ENCODE measurements at regions not wholly inside any gene's neighbourhood (a gene's known extent, or its start where the extent isn't known, plus 50 kb on each side); places are given as distances from the start of the nearest gene placed in this dataset.

DNA sequence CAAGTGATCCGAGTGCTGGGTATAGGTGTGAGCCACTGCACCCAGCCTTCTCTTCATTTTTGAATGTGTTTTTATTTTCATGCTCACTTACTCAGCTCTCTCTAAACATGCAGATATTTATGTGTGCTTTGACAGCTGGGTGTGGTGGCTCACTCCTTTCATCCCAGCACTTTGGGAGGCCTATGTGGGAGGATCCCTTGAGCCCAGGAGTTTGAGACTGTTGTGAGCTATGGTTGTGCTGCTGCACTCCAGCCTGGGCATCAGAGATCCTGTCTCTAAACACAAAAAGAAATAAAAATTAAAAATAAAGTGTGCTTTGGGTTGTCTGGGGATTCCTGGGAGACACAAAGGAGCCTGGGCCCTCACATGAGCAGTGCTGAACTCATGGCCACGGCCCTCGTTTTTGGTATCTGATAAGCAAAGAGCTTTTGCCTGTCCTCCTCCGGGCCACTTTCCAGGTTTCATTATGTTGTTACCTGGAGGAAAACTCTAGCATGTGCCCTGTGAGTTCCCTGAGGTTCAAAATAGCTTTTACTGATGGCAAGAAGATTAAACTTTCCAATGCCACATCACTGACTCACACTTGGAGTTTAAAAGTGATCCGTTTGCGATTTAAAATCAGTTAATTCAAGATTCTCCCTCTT is 78.5 kb downstream of the CD164 start:
- TF ChIP-seq SIN3A (IDR thresholded peaks at IDR 0.05; ENCODE audit: borderline replicate concordance, insufficient read depth, low read length), result no peak
- no peak for TF ChIP-seq FOXP2 (optimal IDR thresholded peaks at IDR 0.05; ENCODE audit: borderline replicate concordance, extremely low read depth, extremely low read length, insufficient read depth)
- no peak for TF ChIP-seq TAF1 (IDR thresholded peaks at IDR 0.05; ENCODE audit: borderline replicate concordance, insufficient read depth, low read length)
- TF ChIP-seq POLR2AphosphoS5 (IDR thresholded peaks at IDR 0.05; ENCODE audit: low read depth, low read length), result no peak
- TF ChIP-seq, protein P1, sequence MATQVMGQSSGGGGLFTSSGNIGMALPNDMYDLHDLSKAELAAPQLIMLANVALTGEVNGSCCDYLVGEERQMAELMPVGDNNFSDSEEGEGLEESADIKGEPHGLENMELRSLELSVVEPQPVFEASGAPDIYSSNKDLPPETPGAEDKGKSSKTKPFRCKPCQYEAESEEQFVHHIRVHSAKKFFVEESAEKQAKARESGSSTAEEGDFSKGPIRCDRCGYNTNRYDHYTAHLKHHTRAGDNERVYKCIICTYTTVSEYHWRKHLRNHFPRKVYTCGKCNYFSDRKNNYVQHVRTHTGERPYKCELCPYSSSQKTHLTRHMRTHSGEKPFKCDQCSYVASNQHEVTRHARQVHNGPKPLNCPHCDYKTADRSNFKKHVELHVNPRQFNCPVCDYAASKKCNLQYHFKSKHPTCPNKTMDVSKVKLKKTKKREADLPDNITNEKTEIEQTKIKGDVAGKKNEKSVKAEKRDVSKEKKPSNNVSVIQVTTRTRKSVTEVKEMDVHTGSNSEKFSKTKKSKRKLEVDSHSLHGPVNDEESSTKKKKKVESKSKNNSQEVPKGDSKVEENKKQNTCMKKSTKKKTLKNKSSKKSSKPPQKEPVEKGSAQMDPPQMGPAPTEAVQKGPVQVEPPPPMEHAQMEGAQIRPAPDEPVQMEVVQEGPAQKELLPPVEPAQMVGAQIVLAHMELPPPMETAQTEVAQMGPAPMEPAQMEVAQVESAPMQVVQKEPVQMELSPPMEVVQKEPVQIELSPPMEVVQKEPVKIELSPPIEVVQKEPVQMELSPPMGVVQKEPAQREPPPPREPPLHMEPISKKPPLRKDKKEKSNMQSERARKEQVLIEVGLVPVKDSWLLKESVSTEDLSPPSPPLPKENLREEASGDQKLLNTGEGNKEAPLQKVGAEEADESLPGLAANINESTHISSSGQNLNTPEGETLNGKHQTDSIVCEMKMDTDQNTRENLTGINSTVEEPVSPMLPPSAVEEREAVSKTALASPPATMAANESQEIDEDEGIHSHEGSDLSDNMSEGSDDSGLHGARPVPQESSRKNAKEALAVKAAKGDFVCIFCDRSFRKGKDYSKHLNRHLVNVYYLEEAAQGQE (IDR thresholded peaks at IDR 0.05; ENCODE audit: insufficient read depth in 1 of 2, low read depth in 2 of 2, low read length in 2 of 2), result no peak

DNA sequence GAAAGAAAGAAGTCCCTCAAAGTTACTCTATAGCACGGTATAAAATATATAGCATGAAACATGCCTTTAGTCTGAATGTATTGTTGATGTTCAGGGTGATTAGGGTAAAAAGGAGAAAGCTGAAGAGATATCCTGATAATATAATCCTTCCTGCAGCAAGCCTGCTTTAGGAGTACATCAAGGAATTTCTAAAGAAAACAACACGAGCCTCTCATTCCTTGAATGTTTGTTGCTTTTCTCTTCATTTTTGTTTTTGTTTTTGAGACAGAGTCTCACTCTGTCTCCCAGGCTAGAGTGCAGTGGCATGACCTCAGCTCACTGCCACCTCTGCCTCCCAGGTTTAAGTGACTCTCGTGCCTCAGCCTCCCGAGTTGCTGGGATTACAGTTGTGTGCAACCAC is 79.1 kb downstream of the CD164 start:
- TF ChIP-seq, protein P1 (IDR thresholded peaks at IDR 0.05; ENCODE audit: insufficient read depth in 1 of 2, low read depth in 2 of 2, low read length in 2 of 2), result no peak
- TF ChIP-seq FOXP2 (optimal IDR thresholded peaks at IDR 0.05; ENCODE audit: borderline replicate concordance, extremely low read depth, extremely low read length, insufficient read depth) (no peak), SIN3A (IDR thresholded peaks at IDR 0.05; ENCODE audit: borderline replicate concordance, insufficient read depth, low read length) (no peak), POLR2AphosphoS5 (IDR thresholded peaks at IDR 0.05; ENCODE audit: low read depth, low read length) (no peak), TAF1 (IDR thresholded peaks at IDR 0.05; ENCODE audit: borderline replicate concordance, insufficient read depth, low read length) (no peak)

DNA sequence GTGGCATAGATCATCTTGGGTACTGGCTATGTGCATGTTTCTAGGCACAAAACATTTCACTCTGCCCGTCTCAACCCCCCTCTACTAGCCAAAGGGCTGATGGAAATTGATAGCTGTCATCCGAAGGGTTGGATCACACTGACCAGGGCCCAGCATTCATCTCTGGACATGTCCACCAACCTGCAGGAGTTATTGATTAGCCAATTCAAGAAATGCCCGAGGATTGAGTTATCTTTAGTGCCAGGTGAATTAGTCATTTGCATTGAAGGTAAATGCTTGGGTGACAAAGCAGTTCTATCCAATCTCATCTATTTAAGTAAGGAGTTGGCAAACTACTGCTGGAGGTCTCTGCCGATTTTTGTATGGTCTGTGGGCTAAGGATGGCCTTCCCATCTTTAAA is 80.1 kb downstream of the CD164 start:
- TF ChIP-seq FOXP2 (optimal IDR thresholded peaks at IDR 0.05; ENCODE audit: borderline replicate concordance, extremely low read depth, extremely low read length, insufficient read depth), result no peak
- TF ChIP-seq POLR2AphosphoS5 (IDR thresholded peaks at IDR 0.05; ENCODE audit: low read depth, low read length), result no peak
- no peak for TF ChIP-seq SIN3A (IDR thresholded peaks at IDR 0.05; ENCODE audit: borderline replicate concordance, insufficient read depth, low read length)
- TF ChIP-seq, protein P1 (IDR thresholded peaks at IDR 0.05; ENCODE audit: insufficient read depth in 1 of 2, low read depth in 2 of 2, low read length in 2 of 2), result no peak
- no peak for TF ChIP-seq TAF1 (IDR thresholded peaks at IDR 0.05; ENCODE audit: borderline replicate concordance, insufficient read depth, low read length)

DNA sequence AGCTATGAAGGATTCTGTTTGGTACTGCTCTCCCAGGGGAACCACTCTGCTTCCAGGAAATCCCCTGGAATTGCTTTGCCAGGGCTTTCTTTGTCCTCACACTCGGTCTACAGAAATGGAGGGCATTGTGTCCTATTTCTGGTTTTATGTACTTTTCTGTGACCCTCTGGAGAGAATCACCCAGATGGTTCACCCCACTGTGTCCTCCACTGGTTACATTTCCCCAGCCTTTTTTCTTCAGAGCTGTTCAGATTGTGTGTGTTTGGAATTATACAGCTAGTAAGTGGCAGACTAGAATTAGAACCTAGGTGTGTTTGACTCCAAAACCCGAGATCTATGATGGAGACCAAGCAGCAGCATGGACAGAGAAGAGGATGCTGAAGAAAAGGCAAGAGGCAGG is 80.8 kb downstream of the CD164 start:
- no peak for TF ChIP-seq TAF1 (IDR thresholded peaks at IDR 0.05; ENCODE audit: borderline replicate concordance, insufficient read depth, low read length)

DNA sequence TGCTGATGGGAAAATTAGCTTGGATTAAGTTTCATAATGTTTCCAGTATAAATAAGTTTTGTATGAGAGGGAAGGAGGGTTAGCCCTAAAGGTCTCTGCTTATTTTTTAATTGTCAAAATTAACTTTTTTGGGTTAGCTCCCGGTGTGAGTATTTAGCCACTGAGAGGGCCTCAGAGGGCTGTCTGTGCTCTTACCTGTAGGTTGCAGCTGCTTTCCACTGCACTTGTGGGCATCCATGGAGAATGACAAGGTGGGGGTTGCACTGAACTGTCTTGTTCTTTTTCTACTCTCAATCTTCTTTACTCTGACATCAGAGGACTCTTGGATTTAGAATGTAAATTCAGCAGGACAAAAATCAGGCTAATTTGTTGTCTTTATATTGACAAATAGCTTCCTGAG is 81.4 kb downstream of the CD164 start:
- TF ChIP-seq TAF1 (IDR thresholded peaks at IDR 0.05; ENCODE audit: borderline replicate concordance, insufficient read depth, low read length) (no peak), POLR2AphosphoS5 (IDR thresholded peaks at IDR 0.05; ENCODE audit: low read depth, low read length) (no peak), FOXP2 (optimal IDR thresholded peaks at IDR 0.05; ENCODE audit: borderline replicate concordance, extremely low read depth, extremely low read length, insufficient read depth) (no peak), SIN3A (IDR thresholded peaks at IDR 0.05; ENCODE audit: borderline replicate concordance, insufficient read depth, low read length) (no peak)
- TF ChIP-seq, protein P1 (IDR thresholded peaks at IDR 0.05; ENCODE audit: insufficient read depth in 1 of 2, low read depth in 2 of 2, low read length in 2 of 2), result no peak

Measured in PFSK-1 (cell line).